GM18520 (cell line): ENCODE measurements at regions not wholly inside any gene's neighbourhood (a gene's known extent, or its start where the extent isn't known, plus 50 kb on each side); places are given as distances from the start of the nearest gene placed in this dataset.

Experiments used
- ATAC-seq: cut with Tn5 transposase; IDR thresholded peaks from one replicate; pipeline ENCODE4 v1.9.1; 2021; ENCODE audit not compliant: unreplicated experiment

- no peak for ATAC-seq
Observed at GRCh38 chr7:25314094-25314730, 85.9 kb upstream of the NPVF start.

- no peak for ATAC-seq
Observed at GRCh38 chr7:25314731-25315267, 86.5 kb upstream of the NPVF start.

- no peak for ATAC-seq
Observed at GRCh38 chr7:25316366-25316765, 88.1 kb upstream of the NPVF start.

GRCh38 chr7:25318047-25318446 lies 89.8 kb upstream of the NPVF start:
- ATAC-seq: no peak

GRCh38 chr7:25319707-25320106 lies 91.4 kb upstream of the NPVF start:
- no peak for ATAC-seq

GRCh38 chr7:25320791-25321190 lies 92.5 kb upstream of the NPVF start:
- no peak for ATAC-seq

GRCh38 chr7:25321424-25321823 lies 93.1 kb upstream of the NPVF start:
- no peak for ATAC-seq

- ATAC-seq: no peak
Observed at GRCh38 chr7:25322473-25322872, 94.2 kb upstream of the NPVF start.

- no peak for ATAC-seq
Observed at GRCh38 chr7:25325186-25325757, 97.0 kb upstream of the NPVF start.

- ATAC-seq: no peak
Observed at GRCh38 chr7:25326501-25327156, 98.3 kb upstream of the NPVF start.

- ATAC-seq: no peak
Observed at GRCh38 chr7:25329815-25330214, 101.5 kb upstream of the NPVF start.

- ATAC-seq: no peak
Observed at GRCh38 chr7:25333296-25333928, 105.1 kb upstream of the NPVF start.

- ATAC-seq: no peak
Observed at GRCh38 chr7:25347360-25348066, 119.2 kb upstream of the NPVF start.

GRCh38 chr7:25348104-25348503 lies 119.8 kb upstream of the NPVF start:
- no peak for ATAC-seq

- no peak for ATAC-seq
Observed at GRCh38 chr7:25349283-25350017, 121.2 kb upstream of the NPVF start.

- no peak for ATAC-seq
Observed at GRCh38 chr7:25350041-25350440, 121.8 kb upstream of the NPVF start.

GRCh38 chr7:25351761-25352160 lies 123.5 kb upstream of the NPVF start:
- no peak for ATAC-seq

- ATAC-seq: no peak
Observed at GRCh38 chr7:25353196-25353595, 124.9 kb upstream of the NPVF start.

- no peak for ATAC-seq
Observed at GRCh38 chr7:25353732-25354131, 125.4 kb upstream of the NPVF start.

GRCh38 chr7:25356534-25357151 lies 128.4 kb upstream of the NPVF start:
- ATAC-seq: no peak
